ENCODE measurements at regions not wholly inside any gene's neighbourhood (a gene's known extent, or its start where the extent isn't known, plus 50 kb on each side); places are given as distances from the start of the nearest gene placed in this dataset.

DNA sequence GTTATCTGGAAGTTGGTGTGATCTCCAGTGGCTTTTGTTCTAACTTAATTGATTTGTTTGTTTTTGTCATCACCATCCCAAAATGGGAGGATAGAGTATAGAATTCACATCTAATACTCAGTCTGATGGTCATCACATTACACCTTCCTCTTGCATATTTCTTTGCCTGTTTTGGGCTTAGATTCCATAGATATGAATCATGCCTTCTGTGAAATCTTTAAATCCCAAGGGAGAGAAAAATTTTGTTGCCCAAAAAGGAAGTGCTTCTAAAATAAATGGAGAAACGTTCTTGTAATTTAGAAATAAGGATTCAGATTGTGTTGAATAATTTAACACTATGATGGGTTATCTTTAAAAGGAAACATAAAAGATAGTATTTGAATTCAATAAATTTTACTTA, 446.0 kb upstream of the LRRC7 start:
- Mint-ChIP-seq H3K4me1 (ENCODE audit: low read depth in 2 of 2) (no peaks in the 10 kb centered on the region), H3K9me3 (peaks cover 19% of the 10 kb centered on the region), H3K27ac (no peak overlapping the region), H3K36me3 (no peaks in the 10 kb centered on the region), H3K4me3 (no peak overlapping the region), H3K27me3 (no peaks in the 10 kb centered on the region)
- ATAC-seq, result no peak
- no peak for DNase-seq (ENCODE audit: low spot score)

DNA sequence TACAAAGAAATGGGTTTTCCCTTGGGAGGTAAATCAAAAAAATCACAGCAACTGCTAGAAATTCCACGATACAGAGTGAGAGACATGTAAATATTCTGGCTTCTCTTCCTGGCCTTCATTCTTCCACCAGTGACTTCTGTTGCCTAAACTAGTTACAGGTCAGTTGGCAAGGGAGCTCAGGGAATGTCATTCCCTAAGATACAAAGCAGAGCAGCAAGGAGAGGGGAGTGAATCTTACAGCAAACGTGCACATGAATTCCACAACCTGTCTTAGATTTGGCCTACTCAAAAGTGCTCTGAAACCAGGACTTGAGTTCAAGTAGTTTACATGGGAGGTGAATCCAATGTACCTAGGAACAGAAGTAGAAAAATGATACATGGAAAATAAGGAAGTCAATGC, 445.3 kb upstream of the LRRC7 start:
- ATAC-seq, result no peak
- Mint-ChIP-seq H3K4me3 (no peak overlapping the region), H3K36me3 (no peaks in the 10 kb centered on the region), H3K27me3 (no peaks in the 10 kb centered on the region), H3K4me1 (ENCODE audit: low read depth in 2 of 2) (no peaks in the 10 kb centered on the region), H3K27ac (no peak overlapping the region), H3K9me3 (peaks cover 22% of the 10 kb centered on the region)
- no peak for DNase-seq (ENCODE audit: low spot score)

DNA sequence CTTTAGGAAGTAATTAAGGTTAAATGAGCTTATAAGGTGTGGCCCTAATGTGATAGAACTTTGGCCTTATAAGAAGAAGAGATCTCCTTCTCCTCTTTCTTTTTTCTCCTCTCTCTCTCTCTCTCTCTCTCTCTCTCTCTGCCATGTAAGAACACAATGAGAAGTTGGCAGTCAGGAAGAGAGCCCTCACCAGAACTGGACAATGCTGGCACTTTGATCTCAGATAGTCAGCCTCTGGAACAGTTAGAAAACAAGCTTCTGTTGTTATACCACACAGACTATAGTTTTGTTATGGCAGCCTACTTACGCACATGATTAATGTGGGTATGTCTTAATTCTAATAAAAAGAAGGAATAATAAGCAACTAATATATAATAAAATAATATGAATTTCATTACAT, 444.2 kb upstream of the LRRC7 start:
- DNase-seq (ENCODE audit: low spot score) (no peak), ATAC-seq (no peak)
- no peaks in the 10 kb centered on the region for H3K27me3 Mint-ChIP-seq

DNA sequence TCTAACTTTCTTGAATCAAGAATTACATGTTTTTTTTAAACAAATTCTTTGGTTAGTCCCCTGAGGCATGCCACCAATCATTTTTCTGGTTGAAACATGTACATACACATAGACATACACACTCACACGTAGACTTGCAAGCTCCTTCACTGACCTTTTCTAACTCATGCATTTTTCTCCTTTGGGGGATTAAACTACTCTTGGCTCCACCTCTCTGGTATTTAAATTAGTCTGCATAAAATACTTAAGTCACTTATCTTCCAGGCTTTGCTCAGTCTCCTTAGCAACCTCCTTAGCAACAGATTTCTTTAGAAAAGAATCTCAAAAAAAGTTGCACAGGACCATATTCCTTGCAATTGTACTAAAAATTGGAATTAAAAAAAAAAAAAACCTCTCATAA, 440.9 kb upstream of the LRRC7 start:
- H3K27me3 Mint-ChIP-seq, result no peaks in the 10 kb centered on the region
- no peaks in the 10 kb centered on the region for H3K36me3 Mint-ChIP-seq
- H3K9me3 Mint-ChIP-seq, result peaks cover 23% of the 10 kb centered on the region
- ATAC-seq (no peak), DNase-seq (ENCODE audit: low spot score) (no peak)
- H3K4me1 Mint-ChIP-seq (ENCODE audit: low read depth in 2 of 2), result no peaks in the 10 kb centered on the region
- no peak overlapping the region for H3K4me3 Mint-ChIP-seq
- H3K27ac Mint-ChIP-seq, result no peak overlapping the region

More for the DNA sequence above, 444.2 kb upstream of the LRRC7 start:
- no peaks in the 10 kb centered on the region for H3K36me3 Mint-ChIP-seq
- H3K27ac Mint-ChIP-seq, result no peak overlapping the region
- peaks cover 18% of the 10 kb centered on the region for H3K9me3 Mint-ChIP-seq
- H3K4me3 Mint-ChIP-seq, result no peak overlapping the region
- no peaks in the 10 kb centered on the region for H3K4me1 Mint-ChIP-seq (ENCODE audit: low read depth in 2 of 2)

DNA sequence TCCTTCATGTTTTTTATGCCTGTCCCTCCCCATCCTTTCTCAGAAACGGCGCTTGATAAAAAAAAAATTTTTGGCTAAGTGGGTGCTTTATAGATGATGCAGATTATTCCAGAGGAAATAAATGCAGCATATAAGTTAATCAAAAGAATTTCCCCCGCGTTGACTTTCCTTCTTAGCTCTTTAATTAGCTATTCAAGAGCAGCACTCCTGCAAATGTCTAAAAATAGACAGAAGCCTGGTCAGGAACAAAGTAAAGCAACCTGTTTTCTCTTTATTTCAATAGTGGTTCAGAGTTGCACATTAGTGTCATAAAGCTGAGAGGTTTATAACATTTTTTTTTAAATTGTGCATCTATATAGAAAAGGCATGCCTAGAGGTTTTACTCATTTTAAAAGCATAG, 439.5 kb upstream of the LRRC7 start:
- H3K27me3 Mint-ChIP-seq, result no peaks in the 10 kb centered on the region
- peaks cover 24% of the 10 kb centered on the region for H3K9me3 Mint-ChIP-seq
- H3K4me3 Mint-ChIP-seq, result no peak overlapping the region
- no peaks in the 10 kb centered on the region for H3K4me1 Mint-ChIP-seq (ENCODE audit: low read depth in 2 of 2)
- DNase-seq (ENCODE audit: low spot score) (no peak), ATAC-seq (no peak)
- no peaks in the 10 kb centered on the region for H3K36me3 Mint-ChIP-seq
- H3K27ac Mint-ChIP-seq, result no peak overlapping the region

DNA sequence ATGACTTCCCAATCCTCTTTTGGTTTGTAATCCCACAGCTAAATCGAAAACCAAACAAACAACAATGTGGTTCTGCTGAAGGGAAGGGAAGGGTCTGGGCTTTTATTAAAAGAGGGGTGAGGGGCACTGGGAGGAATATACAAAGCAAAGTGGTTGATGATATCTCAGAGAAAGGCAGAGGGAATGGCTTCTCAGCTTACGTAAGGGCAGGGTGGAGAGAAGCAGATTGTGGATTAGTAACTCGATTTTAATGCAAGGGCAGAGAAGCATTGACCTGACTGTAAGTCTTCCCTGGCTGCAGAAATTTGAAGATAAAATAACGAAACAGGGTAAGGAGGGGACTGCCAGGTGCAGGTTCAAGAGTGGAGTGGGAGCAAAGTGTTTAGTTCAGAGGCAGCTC, 438.2 kb upstream of the LRRC7 start:
- Mint-ChIP-seq H3K27me3 (no peaks in the 10 kb centered on the region), H3K4me1 (ENCODE audit: low read depth in 2 of 2) (no peaks in the 10 kb centered on the region), H3K27ac (no peak overlapping the region), H3K9me3 (peaks cover 24% of the 10 kb centered on the region), H3K4me3 (no peak overlapping the region), H3K36me3 (no peaks in the 10 kb centered on the region)
- no peak for DNase-seq (ENCODE audit: low spot score)
- ATAC-seq, result no peak

DNA sequence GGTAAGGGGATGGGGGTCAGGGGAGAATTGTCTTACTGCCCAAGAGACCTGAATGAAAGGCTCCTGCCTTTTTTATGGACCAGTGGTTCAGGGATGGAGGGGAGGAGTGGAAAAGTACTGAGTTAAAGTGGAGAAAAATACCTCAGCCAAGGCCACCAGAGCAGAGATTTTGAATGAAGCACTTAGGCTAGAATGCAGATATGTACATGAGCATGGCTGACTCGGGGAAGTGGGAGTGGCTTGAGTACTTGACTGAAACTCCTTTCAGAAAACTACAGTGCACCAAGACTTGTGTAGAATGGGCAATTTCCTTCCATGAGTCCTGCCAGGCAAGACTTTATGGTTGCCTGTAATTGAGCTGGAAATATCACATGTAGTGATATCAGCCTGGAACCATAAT, 429.6 kb upstream of the LRRC7 start:
- Mint-ChIP-seq H3K27ac (no peak overlapping the region), H3K4me1 (ENCODE audit: low read depth in 2 of 2) (no peaks in the 10 kb centered on the region), H3K27me3 (no peaks in the 10 kb centered on the region), H3K9me3 (peaks cover 21% of the 10 kb centered on the region), H3K4me3 (no peak overlapping the region), H3K36me3 (peaks cover 10% of the 10 kb centered on the region)
- DNase-seq (ENCODE audit: low spot score), result no peak
- no peak for ATAC-seq

DNA sequence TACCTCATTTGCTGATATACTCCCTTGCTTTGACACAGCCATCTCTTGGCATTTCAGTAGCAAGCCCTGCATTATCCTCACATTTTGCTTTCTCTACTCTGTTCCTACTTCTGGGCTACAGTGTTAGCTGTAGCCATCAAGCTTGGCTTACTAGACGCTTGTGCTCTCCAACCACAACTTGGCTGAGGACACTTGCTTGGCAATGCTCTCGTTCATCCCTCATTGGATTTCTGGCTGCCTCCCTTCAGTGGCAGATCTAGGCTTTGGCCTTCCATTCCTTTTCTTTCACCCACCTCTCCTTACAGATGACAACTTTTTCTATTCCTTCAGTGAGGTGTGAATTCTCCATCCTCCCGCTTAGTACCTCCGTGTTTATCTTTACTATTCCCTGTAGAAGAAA, 428.7 kb upstream of the LRRC7 start:
- Mint-ChIP-seq H3K4me3 (no peak overlapping the region), H3K27ac (no peak overlapping the region), H3K4me1 (ENCODE audit: low read depth in 2 of 2) (no peaks in the 10 kb centered on the region), H3K27me3 (no peaks in the 10 kb centered on the region), H3K9me3 (peaks cover 21% of the 10 kb centered on the region), H3K36me3 (peaks cover 10% of the 10 kb centered on the region)
- DNase-seq (ENCODE audit: low spot score) (no peak), ATAC-seq (no peak)

DNA sequence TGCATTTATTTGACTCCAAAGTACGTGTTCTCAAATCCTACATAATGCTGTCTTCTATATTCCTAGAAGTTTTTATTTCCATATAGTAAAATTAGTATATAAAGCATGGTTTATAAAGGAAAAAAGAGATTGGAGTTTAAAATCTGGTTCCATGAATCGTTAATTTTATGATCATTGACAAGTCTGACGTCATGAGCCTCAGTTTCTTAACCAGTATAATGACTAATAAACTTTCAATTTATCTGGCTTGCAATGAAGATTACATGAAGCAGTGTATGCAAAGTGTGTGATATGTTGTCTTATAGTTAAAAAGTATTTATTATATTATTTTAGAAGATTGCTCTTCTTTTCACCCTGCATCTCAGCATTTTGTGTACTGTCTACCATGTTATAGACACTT, 421.4 kb upstream of the LRRC7 start:
- no peak for ATAC-seq
- Mint-ChIP-seq H3K27me3 (no peaks in the 10 kb centered on the region), H3K36me3 (no peaks in the 10 kb centered on the region), H3K9me3 (peaks cover 8% of the 10 kb centered on the region), H3K4me1 (ENCODE audit: low read depth in 2 of 2) (no peaks in the 10 kb centered on the region), H3K27ac (no peak overlapping the region), H3K4me3 (no peak overlapping the region)
- DNase-seq (ENCODE audit: low spot score), result no peak

DNA sequence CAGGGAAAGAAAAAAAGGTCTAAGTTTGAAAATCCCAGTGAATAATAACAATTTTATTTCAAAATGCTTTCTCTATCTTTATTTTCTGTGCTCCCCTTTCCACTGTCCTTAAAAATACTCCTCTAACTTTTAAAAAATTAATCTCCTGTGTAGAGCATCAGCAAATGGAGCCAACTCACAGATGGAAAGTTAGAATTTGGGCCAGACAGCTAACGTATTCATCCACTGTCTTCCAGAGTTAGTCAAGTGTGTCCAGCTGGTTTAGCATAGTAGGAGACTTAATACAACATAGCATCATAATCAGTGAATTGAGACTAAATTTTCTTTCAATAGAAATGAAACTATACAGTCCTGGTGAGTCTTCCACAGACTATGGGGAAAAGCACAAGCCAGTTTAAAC, 419.0 kb upstream of the LRRC7 start:
- no peaks in the 10 kb centered on the region for H3K4me1 Mint-ChIP-seq (ENCODE audit: low read depth in 2 of 2)
- no peak for ATAC-seq
- H3K9me3 Mint-ChIP-seq, result peaks cover 11% of the 10 kb centered on the region
- no peaks in the 10 kb centered on the region for H3K36me3 Mint-ChIP-seq
- H3K27ac Mint-ChIP-seq, result no peak overlapping the region
- no peak for DNase-seq (ENCODE audit: low spot score)
- no peaks in the 10 kb centered on the region for H3K27me3 Mint-ChIP-seq
- H3K4me3 Mint-ChIP-seq, result no peak overlapping the region

DNA sequence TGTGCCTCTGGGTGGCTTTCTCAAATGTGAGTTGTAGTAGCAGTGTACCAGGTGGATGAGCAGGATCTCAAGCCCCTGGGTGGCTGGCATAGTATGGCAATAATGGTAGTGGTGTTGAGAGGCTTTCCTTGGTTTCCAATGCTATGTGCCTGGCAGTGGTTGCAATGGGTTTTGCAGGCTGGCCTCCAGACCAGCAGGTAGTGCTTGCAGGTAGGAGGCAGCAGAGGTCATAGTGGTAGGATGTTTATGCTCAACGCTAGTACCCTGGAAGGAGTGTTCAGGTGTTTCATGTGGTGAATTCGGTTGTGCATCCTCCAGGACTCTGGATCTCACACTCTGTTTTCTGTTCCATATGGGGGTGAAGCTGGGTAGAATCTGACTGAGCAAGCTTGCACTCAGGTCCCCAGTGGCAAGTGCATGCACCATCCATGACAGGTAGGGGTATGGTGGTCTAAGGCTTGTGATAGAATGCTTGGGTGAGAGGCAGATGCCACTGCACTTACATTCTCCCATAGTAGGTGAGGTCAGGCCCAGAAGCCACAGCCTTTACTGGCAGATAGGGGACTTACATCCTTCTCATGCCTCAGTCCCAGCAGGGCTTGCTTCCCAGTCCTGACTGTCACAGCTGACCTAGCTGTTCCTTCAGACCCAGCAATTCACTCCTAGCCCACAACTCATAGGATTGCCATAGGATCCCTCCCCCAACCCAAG, 410.5 kb upstream of the LRRC7 start:
- H3K4me3 Mint-ChIP-seq, result no peak overlapping the region
- peaks cover 20% of the 10 kb centered on the region for H3K9me3 Mint-ChIP-seq
- no peak overlapping the region for H3K27ac Mint-ChIP-seq
- no peaks in the 10 kb centered on the region for H3K27me3 Mint-ChIP-seq
- ATAC-seq (no peak), DNase-seq (ENCODE audit: low spot score) (no peak)
- no peaks in the 10 kb centered on the region for H3K4me1 Mint-ChIP-seq (ENCODE audit: low read depth in 2 of 2)
- H3K36me3 Mint-ChIP-seq, result peaks cover 11% of the 10 kb centered on the region

DNA sequence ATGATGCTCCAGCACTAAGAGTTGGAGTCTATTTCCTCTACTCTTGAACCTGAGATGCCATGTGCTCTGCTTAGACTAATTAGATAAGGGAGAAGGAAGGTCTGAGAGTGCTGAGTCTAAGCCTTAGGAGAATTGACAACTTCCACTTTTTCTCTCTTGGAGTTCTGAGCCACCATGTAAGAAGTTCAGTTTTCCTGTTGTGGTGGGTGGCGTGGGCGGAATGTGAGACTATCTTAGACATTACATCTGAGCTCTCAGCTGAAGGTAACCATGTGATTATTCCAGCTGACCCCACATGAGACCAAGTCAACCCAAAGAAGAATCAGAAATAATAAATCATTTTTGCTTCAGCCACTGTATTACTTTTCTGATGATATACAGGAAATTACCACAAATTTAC, 404.5 kb upstream of the LRRC7 start:
- DNase-seq (ENCODE audit: low spot score), result no peak
- H3K9me3 Mint-ChIP-seq, result peaks cover 19% of the 10 kb centered on the region
- no peak for ATAC-seq
- no peaks in the 10 kb centered on the region for H3K27me3 Mint-ChIP-seq
- H3K36me3 Mint-ChIP-seq, result peaks cover 13% of the 10 kb centered on the region
- no peaks in the 10 kb centered on the region for H3K4me1 Mint-ChIP-seq (ENCODE audit: low read depth in 2 of 2)
- no peak overlapping the region for H3K4me3 Mint-ChIP-seq
- no peak overlapping the region for H3K27ac Mint-ChIP-seq

DNA sequence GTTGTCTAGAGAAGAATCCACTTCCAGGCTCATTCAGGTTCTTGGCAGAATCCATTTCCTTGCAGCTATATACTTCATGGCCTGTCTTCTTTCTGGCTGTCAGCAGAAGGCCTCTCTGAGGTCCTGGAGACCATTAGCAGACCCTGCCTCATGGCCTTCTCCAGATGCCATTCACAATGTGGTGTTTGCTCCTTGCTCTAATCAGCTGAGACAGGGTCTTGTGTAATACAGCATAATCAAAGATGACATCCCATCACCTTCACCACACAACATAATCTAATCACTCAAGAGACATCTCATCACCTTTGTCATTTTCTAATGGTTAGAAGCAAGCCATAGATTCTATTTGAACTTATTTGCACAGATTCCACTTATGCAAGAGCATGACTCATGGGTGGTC, 403.9 kb upstream of the LRRC7 start:
- ATAC-seq (no peak), DNase-seq (ENCODE audit: low spot score) (no peak)
- Mint-ChIP-seq H3K27me3 (no peaks in the 10 kb centered on the region), H3K9me3 (peaks cover 19% of the 10 kb centered on the region), H3K4me1 (ENCODE audit: low read depth in 2 of 2) (no peaks in the 10 kb centered on the region), H3K4me3 (no peak overlapping the region), H3K27ac (no peak overlapping the region), H3K36me3 (peaks cover 13% of the 10 kb centered on the region)

DNA sequence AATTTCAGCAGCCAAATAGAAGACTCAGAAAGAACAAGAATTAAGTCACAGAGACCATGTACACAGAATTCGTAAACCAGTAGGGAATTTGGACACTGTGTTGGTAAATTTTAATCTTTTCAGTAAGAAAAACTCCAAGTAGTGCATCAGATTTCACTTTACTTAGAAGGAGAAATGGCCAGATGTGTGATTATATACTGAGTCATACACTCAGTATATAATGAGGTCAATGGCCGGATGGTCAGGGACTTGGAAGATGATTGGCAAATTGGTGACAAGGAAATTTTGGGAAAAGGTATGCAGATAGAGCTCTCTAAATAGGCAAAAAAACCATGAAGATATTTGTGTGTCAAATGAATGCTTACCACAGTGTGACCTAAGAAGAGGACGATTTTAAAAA, 399.8 kb upstream of the LRRC7 start:
- ATAC-seq (no peak), DNase-seq (ENCODE audit: low spot score) (no peak)
- Mint-ChIP-seq H3K9me3 (peaks cover 26% of the 10 kb centered on the region), H3K27ac (no peak overlapping the region), H3K4me1 (ENCODE audit: low read depth in 2 of 2) (no peaks in the 10 kb centered on the region), H3K4me3 (no peak overlapping the region), H3K27me3 (no peaks in the 10 kb centered on the region), H3K36me3 (peaks cover 12% of the 10 kb centered on the region)

DNA sequence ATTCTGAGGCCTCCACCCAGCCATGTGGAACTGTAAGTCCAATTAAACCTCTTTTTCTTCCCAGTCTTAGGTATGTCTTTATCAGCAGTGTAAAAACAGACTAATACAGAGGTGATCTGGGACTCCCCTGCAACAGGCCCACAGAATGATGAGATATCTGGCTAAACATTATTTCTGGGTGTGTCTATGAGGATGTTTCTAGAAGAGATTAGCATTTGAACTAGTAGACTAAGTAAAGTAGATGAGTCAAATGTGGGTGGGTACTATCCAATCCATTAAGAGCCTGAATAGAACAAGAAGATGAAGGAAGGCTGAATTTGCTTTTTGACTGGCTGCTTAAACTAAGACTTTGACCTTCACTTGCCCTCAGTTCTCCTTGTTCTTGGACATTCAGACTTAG, 396.5 kb upstream of the LRRC7 start:
- ATAC-seq, result no peak
- no peaks in the 10 kb centered on the region for H3K27me3 Mint-ChIP-seq
- no peak overlapping the region for H3K4me3 Mint-ChIP-seq
- H3K36me3 Mint-ChIP-seq, result peaks cover 7% of the 10 kb centered on the region
- no peaks in the 10 kb centered on the region for H3K4me1 Mint-ChIP-seq (ENCODE audit: low read depth in 2 of 2)
- H3K9me3 Mint-ChIP-seq, result peaks cover 20% of the 10 kb centered on the region
- no peak for DNase-seq (ENCODE audit: low spot score)
- no peak overlapping the region for H3K27ac Mint-ChIP-seq
